ENCODE measurements at regions not wholly inside any gene's neighbourhood (a gene's known extent, or its start where the extent isn't known, plus 50 kb on each side); places are given as distances from the start of the nearest gene placed in this dataset.

GRCh38 chr2:129902731-129903585, 76.5 kb upstream of the RAB6C start:
- DNase-seq: no peak

- no peak for DNase-seq
Measured at GRCh38 chr2:129903586-129904425, 75.7 kb upstream of the RAB6C start.

- DNase-seq: no peak
Measured at GRCh38 chr2:129904532-129905446, 74.7 kb upstream of the RAB6C start.

GRCh38 chr2:129905664-129906081, 73.8 kb upstream of the RAB6C start:
- no peak for DNase-seq

- no peak for DNase-seq
Measured at GRCh38 chr2:129906139-129906860, 73.2 kb upstream of the RAB6C start.

GRCh38 chr2:129906861-129907235, 72.6 kb upstream of the RAB6C start:
- DNase-seq: no peak

GRCh38 chr2:129907256-129907998, 72.0 kb upstream of the RAB6C start:
- no peak for DNase-seq

- no peak for DNase-seq
Measured at GRCh38 chr2:129908721-129909373, 70.6 kb upstream of the RAB6C start.

- no peak for DNase-seq
Measured at GRCh38 chr2:129909651-129910418, 69.6 kb upstream of the RAB6C start.

GRCh38 chr2:129910446-129911362, 68.8 kb upstream of the RAB6C start:
- no peak for DNase-seq

GRCh38 chr2:129911363-129912065, 68.0 kb upstream of the RAB6C start:
- no peak for DNase-seq

GRCh38 chr2:129912066-129912820, 67.2 kb upstream of the RAB6C start:
- no peak for DNase-seq

- no peak for DNase-seq
Measured at GRCh38 chr2:129912871-129913694, 66.4 kb upstream of the RAB6C start.

GRCh38 chr2:129913695-129914495, 65.6 kb upstream of the RAB6C start:
- DNase-seq: no peak

- no peak for DNase-seq
Measured at GRCh38 chr2:129914538-129915302, 64.7 kb upstream of the RAB6C start.

Measured in cerebellar nuclear complex (tissue), 1 donor.